GM21737 (cell line): ENCODE measurements at regions not wholly inside any gene's neighbourhood (a gene's known extent, or its start where the extent isn't known, plus 50 kb on each side); places are given as distances from the start of the nearest gene placed in this dataset.
A peak's percentile ranks its signal among the peaks of the same experiment; 100 is the strongest.
"Not testable (repeated sequence)": the region's sequence is repeated elsewhere in the genome, so short reads cannot be mapped to it uniquely, and the experiment has no call there.

Experiments used
- ATAC-seq: cut with Tn5 transposase; IDR thresholded peaks from one replicate; pipeline ENCODE4 v1.9.1; 2021; ENCODE audit warnings: mild to moderate bottlenecking, moderate library complexity; ENCODE audit not compliant: unreplicated experiment

DNA sequence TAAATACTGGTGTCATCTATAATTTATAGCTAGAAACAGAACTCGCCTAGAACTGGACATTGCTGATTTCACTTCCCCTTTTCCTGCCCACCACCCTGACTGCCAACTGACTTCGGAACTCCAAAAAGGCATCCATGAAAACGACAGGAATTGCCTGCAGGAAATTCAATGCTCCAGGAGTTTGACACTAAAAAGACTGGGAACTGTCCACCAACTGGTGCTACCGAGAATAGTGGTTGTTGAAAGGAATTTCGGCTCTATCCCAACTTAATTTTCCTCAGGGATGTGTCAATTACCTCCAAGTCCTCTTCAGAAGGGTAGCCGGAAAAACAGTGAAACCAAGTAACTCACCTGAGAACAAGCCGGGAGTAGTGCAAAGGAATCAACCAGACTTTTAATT lies 440.0 kb downstream of the PRELID2 start:
- not testable (repeated sequence) for ATAC-seq

DNA sequence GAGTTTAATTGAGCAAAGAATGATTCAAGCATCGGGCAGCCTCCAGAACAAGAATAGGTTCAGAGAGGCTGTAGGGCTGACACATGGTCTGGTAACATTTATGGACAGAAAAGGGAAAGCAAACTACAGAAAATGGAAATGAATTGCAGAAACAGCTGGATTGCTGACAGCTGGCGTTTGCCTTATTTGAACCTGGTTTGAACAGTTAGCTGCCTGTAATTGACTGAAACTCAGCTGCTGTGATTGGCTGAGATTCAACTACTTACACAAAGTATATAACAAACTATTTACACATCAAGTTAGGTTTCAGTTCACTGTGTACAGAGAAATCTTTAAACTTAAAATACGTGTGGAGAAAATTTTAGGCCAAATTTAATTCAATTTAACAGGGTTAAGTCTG lies 441.7 kb downstream of the PRELID2 start:
- no peak for ATAC-seq

DNA sequence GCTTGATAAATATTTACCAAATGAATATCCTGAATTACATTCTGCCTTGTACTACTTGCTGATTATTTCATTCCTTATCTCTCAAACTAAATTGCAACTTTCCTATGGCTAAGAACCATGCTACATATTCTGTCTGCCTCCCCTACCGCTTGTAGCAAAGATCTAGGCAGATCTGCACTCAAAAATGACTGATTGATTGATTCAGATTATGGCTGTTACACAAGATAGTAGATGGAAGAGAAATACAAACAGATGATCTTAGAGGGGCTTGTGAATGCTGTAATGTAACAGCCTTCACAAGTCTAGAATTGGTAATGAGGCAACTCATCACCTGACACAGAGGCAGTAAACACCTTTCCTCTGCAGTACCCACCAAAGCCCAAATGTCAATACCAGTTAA lies 446.1 kb downstream of the PRELID2 start:
- ATAC-seq: no peak

DNA sequence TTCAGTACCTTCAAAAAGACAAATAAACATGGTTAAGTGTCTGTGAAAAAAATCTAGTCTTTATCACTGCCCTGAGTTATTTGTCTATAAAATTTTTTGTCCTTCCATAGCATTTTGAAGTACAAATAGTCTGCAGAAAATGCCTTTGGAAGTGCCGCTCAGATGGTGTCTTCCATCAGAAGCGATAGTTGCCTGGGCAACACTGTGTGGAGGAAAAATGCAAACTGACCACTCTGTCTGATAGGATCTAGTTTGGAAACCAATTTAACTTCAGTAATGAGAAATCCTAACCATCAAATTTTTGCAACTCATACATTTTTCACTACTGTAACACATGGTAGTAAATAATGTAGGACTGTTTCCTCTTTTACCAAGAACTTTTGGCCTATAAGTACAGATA lies 449.9 kb downstream of the PRELID2 start:
- ATAC-seq: no peak

DNA sequence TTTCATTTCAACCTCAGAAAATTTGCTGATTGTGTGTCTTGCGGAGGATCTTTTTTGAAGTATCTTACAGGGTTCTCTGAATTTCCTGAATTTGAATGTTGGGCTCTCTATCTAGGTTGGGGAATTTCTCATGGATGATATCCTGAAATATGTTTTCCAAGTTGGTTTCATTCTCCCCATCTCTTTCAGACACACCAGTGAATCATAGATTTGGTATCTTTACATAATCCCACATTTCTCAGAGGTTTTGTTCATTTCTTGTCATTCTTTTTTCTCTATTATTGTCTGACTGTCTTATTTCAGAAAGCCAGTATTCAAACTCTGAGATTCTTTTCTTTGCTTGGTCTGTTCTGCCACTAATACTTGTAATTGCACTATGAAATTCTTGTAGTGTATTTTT lies 456.9 kb downstream of the PRELID2 start:
- no peak for ATAC-seq

DNA sequence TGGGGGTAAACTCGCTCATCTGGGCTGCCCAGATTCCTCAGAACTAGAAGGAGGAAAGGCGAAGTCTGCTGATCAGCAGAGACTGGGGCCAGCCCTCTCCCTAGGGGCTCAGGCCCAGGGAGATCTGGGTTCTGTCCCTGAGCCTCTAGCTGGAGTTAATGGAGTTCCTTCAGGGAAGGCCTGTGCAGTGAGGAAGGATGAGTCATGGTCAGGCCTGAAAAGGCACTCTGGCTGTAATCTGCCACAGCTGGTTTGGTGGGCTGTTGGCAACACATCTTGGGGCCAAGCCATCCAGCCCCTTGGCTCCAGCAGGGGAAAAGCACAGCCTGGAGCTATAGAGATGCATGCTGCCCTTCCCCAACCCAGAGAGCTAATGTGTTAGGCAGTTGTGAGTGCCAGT lies 459.6 kb downstream of the PRELID2 start:
- ATAC-seq: no peak

DNA sequence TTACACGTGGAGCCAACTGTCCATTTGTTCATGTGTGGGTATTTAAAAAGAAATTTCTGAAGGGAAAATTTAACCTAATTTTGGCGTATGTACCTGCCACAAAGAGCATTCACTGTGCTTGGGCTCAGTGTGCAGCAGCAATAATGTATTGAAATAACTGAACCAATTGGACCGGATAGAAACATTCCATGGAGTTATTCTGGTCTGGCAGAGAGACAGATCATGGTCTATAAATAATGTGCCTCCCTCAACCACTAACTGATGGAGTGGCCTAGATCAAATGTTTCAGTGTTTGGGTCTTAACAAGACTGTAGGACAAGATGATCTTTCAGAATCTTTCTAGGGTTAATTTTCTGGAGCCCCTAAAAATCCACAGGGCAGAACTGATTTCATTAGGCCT lies 469.7 kb downstream of the PRELID2 start:
- ATAC-seq: no peak

DNA sequence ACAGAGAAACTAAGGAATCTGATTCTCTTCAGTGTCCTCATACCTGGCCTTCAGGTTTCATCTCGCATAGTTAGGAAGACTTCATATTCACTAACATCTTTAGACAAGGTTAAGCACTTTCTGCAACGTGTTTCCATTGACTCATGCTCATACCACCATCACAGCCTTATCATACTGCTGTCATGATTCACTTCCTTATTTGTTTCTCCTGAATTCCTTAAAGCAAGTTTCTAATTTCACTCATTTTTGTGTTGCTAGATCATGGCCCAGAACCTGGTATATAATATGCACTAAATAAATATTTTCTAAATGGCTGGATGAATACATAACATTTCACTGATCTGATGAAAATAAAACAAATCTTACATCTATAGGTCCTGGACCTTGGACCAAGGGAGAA lies 472.9 kb downstream of the PRELID2 start:
- no peak for ATAC-seq

DNA sequence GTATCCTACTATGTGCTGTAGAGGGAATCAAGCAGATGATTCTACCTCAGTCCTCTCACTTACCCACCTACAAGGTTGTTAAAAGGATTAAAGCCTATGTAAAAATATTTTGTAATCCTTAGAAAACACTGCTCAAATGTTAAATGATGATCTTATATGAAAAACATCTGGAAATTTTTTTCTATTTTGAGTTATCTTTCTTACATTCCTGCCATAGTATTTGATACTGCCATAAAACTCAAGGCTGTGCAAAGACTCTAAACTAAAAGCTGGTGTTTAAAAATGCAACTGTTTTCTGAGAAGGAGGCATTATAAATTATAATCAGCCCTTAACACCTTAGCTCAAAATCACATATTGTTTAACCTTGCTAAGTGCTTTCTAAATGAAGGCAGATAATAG lies 474.2 kb downstream of the PRELID2 start:
- ATAC-seq: no peak

DNA sequence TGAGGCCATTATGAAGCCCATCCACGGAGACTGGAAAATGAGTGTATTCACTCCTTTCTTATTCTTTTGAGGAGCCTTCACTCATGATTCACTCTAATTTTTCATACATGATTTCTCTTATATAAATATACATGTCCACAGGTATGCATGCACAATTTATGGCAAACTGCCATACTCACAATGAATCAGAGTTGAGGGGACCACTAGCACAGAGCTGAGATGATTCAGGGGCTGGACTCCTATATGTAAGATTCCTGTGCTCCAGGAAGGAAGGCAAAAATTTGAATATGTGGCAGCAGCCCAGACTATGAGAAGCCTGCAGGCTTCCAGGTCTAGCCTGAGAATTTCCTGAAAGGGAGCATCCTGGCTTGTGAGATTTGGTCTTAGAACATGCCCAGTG lies 484.6 kb downstream of the PRELID2 start:
- no peak for ATAC-seq

DNA sequence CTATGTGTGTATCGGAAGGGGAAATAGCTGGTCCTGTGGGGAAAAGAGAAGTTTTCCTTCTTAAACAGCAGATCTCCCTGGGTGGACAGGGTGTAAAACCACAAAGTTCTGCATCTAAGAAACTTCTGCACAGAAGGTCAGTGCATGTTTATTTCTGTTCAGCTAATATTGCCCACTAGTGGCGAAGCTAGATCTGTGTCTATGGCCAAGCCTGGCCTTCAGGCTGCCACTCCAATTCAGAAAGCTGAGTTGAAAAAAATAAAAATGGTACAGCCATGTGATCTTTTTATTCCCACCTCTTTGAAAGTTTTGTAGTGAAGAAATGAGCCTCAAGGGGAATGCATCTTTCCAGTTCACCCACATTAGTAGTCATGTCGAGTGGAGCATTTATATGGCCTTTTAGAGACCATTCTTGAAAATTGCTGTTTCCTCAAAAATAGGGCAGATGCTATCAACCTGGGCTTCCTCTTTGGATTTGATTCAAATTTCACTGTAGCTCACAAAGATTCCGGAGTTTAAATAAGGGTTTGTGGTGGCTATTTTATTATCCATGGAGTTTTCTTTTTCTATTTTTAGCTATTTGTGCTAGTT lies 488.0 kb downstream of the PRELID2 start:
- no peak for ATAC-seq

DNA sequence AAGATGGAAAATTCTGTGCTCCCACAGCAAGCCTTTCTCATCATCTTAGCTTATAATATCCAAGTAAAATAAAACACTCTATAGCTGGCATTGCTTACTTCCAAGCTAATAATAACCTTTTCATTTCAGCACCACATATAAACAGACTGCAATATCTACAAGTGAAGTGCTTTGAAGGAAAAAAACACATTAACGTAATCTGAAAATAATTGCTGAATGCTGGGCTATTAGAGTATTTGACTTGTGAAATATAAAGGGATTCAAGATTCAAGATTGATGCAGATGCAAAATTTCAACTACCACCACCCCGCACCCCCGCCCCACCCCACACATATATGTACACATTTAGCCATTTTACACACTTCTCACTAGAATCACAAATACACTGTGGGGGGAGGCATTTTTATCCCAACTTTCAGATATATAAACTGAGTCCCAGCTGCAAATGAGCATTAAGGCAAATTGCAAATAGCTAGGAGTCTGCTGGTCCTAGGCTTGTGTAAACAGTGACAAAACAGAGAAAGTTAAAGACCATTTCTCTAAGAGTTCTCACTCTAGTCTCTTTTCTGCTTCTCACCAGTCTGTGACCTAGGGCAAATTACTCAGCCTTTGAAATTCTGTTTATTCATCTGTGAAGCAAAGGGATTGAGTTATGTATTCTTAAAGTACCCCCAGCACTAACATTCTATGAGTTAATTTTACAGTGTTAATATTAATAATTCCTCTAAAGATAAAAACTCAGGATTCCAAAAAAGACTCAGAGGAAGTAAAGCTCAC lies 489.4 kb downstream of the PRELID2 start:
- no peak for ATAC-seq

DNA sequence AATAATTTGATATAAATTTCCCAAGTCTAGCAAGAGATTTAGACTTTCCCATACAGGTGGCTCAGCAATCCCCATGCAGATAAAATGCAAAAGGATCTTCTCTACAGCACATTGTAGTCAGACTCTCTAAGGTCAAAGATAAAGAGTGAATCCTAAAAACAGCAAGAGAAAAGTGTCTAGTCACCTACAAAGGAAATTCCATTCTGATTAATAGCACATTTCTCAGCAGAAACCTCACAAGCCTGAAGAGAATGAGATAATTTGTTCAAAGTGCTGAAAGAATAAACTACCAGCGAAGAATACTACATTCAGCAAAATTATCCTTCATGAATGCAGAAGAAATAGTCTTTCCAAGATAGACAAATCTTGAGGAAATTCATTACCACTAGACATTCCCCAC lies 493.3 kb downstream of the PRELID2 start:
- no peak for ATAC-seq

DNA sequence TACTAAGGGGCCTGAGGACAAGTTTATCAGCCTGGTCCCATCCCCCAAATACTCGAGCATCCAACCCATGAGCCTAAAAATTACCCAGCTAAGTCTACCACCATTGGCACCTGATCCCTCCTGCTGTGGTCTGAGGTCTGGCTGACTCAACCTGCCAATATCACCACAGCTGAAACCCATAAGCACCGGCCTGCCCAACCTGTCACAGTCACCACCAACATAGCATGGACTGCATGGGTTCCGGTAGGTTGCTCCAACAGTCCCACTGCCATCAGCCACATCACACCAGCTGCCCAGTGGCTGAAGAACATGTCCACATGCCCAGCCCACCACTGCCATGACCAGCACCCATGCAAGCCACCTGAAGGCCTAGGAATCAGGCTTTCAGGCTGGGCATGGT lies 495.0 kb downstream of the PRELID2 start:
- ATAC-seq: no peak

DNA sequence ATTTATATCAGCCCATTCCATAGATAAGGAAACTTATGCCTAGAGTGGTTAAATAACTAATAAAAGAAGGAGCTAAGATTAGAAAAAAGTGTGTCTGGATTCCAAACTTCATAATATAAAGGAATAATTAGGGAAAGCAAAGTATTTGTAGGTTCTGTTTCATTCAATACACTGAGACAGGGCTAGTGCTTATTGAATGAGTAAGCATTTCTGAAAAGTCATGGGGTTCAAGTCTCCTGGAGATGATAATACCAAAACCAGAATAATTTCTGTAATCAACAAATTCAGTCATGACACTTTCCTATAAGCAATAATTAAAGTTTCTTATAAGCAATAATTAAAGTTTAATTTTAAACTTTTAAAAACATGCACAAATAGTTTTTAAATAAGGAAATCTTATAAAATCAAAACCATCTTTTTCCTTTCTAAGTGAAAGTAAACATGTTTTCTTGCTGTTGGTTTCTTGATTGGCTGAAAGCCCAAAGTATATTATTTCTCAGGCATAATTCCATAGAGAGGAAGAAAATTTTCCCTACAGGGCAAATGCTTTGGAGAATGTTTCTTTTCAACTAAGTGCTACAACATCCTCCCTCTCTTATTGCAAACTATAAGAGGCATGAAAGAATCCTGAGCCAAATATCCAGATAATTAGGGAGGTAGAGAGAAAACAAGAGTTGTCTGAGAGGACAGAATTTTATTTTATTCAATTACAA lies 510.2 kb downstream of the PRELID2 start:
- no peak for ATAC-seq

DNA sequence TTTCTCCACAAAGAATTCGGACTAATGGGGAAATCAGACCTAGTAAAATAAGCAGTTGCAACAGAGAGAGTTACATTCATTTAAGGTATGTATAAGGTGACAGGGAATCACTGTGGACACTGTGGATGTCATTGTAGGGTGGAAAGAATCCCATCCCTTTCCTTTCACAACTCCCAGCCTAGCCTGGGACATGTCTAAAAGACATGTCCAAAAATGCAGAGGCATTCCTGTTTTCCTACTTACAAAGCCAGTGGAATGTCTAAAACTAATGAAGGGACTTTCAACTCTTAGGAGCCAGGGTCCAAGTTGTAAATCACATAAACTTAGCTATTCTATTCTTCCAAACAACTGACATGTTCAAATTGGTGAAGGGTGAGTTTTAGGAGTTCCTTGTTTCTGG lies 511.0 kb downstream of the PRELID2 start:
- ATAC-seq: no peak

DNA sequence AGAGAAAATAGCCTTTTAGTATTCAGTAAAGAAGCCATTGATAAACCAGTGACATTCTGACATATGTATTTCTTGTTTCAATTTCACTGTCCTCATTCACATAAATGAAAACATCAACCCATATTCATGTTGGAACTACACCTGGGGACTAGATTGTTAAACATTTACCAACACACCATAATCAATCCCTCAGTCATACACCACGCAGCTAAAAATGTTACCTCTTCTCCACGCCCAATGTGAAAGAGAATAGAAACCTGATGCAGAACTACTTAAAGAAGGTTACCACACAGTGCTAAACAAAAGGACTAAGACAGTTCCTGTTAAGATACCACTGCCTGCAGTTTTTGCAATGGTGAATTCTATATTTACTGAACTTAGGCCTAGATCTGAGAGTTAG lies 518.9 kb downstream of the PRELID2 start:
- peak; percentile 84 for ATAC-seq

DNA sequence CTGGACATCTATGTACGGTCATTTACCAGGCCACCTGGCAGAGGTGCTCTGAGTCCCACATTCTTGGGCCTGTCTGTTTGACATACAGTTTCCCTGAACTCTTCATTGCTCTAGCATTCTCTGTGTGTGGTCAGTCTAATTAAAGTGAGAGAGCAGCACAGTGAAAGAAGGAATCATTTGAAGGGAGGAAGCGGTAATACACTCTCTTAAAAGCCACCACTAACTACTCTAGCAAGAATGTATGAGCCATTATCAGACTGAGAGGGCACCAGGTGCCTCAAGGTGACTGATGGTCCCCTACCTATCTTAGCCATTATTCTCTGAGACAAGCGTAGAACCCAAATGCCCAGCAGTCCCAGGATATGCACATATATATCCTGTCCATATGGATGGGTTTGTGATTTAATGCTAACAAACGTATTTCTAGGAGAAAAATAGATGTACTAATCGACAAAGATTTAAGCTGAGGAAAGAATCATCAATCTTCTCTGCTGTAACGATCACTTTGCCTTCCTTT lies 527.2 kb downstream of the PRELID2 start:
- no peak for ATAC-seq

DNA sequence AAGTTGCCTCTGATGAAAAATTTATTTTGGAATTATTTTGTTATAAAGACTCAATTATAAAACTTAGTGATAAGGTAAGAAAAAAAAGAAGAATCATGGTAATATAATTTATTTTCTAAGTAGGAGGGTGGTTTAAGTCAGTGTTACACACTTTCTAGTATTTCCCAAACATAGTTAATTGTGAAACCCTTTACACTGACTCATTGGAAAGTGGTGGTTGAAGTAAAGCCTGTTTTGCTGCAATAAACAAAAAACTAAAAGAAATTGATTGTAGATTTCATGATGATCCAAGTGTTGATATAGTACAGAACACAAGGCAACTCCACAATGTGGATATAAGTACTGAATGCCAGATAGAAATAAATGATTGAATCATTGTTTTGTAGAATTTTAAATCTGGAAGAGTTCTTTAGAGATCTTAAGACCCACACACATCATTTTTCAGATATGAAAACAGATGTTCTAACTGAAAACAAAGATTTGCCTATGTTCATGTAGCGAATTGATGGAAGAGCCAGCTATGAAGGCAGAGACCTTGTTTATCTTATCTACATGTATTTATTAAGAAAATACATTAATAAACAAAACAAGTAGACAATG lies 539.8 kb downstream of the PRELID2 start:
- no peak for ATAC-seq

DNA sequence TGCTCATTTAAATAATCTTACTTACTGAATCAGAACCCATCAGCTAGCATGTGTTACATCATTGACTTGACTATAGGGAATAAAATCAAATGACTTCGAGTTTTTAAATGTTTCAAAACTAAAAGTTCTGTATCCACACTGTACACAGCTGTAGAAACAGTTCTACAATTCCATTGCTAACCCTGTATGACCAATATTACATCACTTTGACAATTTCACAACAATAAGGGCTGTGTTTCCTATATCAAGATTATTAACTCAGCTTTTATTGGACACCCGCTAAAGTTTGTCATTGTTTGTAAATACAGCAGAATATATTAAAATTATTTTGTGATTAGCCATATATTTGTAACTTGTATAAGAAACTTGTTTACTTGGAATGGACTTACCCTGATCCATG lies 540.8 kb downstream of the PRELID2 start:
- no peak for ATAC-seq

DNA sequence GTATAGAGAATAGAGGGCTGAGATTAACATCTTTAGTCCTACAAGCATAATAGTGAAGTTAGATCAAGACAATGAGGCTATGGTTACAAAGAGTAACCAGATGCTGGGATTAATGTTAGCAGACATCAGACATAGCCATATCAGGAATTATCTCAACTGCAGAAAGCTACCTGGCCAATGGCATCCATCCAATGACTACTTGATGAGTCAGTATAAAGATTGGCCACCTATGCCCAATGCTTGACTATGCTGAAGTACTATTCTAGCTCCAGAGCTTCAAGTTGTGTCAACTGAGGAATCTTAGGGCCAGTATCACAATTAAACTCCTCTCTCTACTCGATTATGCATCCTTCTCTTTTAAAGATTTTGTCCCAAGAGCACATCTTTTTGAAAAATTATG lies 541.4 kb downstream of the PRELID2 start:
- no peak for ATAC-seq

DNA sequence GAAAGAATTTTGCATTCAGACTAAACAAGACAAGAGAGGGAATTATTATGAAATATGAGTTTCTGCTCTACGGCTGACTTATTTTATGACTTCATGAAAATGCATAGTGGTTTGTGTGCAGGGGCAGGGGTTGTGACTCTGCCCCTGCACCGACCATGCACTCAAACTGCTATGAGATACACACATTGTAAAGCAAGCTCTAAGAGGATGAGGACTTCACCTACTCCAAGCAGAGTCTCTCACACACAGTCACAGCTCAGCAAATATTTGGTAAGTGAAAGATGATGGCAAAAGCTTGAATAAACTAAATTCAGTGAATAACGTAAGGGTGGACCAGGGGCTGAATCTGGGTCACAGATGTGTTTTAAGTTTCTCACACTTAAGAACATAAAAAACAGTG lies 542.9 kb downstream of the PRELID2 start:
- ATAC-seq: no peak
